GM18909 (cell line): ENCODE measurements at regions not wholly inside any gene's neighbourhood (a gene's known extent, or its start where the extent isn't known, plus 50 kb on each side); places are given as distances from the start of the nearest gene placed in this dataset.
"Not testable (repeated sequence)": the region's sequence is repeated elsewhere in the genome, so short reads cannot be mapped to it uniquely, and the experiment has no call there.

Experiments used
- ATAC-seq: cut with Tn5 transposase; IDR thresholded peaks from one replicate; pipeline ENCODE4 v1.9.1; 2021; ENCODE audit warnings: mild to moderate bottlenecking; ENCODE audit not compliant: unreplicated experiment, poor library complexity

GRCh38 chr3:168977716-168978374 is 685.7 kb downstream of the MECOM start:
- ATAC-seq, result no peak

DNA sequence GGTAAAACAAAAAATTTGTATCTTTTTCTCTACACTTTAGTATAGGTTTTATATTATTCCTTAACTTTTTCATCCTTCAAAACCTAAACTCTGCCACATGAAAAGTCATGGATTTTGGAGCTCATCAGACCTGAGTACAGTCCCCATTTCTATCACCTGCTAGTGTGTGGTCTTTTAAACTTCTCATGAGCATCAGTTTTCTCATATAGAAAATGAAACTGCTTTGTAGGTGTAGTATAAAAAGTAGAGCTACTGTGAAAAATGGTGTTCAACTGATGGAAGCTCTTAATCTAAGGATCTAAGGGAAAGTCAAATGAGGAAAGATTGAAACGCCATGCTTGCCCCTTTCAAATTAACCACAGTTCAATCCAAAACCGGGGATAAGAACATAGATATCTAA is 686.5 kb downstream of the MECOM start:
- ATAC-seq, result no peak

GRCh38 chr3:168975576-168975975 is 687.9 kb downstream of the MECOM start:
- no peak for ATAC-seq

DNA sequence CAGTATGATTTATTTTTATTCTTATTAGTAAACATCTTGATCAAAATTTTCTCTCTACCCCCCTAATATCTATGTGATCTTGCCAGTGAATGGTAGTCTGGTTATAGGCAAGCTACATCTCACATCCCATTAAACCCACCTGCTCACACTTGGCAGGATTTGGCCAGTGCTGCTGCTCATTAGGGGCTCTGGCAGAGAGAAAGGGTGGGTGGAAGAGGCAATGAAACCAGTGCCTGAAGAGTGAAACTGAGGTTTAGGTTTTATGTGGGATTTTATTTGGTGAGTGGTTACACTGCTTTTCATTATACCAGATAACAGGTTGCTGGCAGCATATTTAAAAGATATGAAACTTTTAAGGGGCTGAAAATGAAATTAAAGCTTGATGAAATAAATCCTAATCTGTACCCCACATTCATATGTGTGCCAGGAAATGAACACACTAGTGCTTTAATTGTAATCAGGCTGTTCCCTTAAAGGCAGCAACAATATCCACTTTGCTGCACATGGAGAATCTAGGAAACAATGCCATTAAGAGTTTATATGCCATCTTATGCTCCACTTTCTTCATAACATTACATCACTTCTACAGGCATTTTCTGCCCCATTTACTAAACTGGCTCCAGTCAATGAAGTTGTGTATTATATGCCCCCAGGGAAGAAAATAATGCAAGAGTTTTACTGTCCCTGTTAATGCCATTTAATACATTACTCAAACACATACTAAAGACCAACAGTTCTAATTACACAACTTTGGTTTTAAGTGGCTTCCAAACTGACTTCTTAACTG is 688.7 kb downstream of the MECOM start:
- no peak for ATAC-seq

- ATAC-seq, result no peak
Measured at GRCh38 chr3:168973897-168974296, 689.6 kb downstream of the MECOM start.

DNA sequence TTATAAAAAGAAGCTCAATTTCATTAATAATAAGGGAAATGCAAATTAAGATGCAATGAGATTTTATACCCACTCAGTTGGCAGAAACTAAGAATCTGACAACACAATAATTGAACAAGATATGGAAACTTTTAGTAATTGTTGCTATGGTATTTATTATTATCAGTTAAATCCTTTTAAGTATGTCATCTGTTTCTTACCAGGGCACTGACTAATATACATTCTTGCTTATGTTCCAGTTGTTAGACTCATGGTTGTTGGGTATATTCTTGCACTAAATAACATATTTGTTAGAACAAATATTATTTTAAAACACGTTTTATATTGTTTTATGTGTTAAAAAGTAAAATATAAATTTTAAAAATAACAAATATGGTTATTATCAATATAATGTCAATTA is 690.3 kb downstream of the MECOM start:
- no peak for ATAC-seq

GRCh38 chr3:168968609-168969008 is 694.9 kb downstream of the MECOM start:
- no peak for ATAC-seq

DNA sequence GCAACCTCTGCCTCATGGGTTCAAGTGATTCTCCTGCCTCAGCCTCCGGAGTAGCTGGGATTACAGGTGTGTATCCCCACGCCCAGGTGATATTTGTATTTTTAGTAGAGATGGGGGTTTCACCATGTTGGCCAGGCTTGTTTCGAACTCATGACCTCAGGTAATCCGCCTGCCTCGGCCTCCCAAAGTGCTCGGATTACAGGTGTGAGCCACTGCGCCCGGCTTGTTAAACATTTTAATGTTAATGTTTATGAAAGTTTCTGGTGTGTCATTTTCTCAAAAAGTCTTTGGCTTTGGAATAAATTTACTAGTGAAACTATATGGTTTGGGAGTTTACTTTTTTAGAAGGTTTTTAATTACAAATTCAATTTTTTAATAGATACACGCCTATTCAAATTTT is 698.8 kb downstream of the MECOM start:
- ATAC-seq, result no peak

- no peak for ATAC-seq
Measured at GRCh38 chr3:168961271-168961670, 702.2 kb downstream of the MECOM start.

- no peak for ATAC-seq
Measured at GRCh38 chr3:168959731-168960130, 703.8 kb downstream of the MECOM start.

DNA sequence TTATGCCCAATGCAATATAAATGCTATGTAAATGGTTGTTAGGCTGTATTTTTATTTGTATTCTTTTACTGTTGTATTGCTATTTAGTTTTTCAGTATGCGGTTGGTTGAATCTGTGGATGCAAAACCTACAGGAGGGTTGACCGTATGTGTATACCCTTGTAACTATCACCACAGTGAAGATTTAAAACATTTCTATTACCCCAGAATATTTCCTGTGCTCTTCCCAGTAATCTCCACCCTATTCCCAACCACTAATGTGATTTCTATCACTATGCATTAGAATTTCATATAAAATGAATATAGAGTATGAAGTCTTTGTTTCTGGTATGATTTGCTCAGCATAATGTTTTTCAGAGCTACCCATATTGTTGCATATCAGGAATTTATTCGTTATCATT is 705.0 kb downstream of the MECOM start:
- no peak for ATAC-seq

GRCh38 chr3:168956076-168956475 is 707.4 kb downstream of the MECOM start:
- no peak for ATAC-seq

DNA sequence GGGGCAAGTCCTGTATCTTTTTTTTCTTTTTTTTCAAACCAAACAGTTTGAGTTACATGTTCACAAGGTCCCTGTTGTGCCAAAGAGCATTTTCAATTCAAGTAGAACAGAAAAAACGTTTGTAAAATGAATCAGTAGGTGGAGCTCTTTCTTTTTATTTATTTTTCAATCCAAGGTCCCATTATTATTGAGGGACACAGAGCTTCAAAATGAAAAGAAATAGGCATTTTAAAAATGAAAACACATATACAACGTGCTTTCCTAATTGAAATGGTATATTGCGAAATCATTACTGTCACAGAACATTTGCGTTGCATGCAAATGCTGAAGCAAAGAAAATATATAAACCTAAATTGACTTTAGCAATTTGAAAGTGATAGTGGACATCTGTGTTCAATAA is 711.0 kb downstream of the MECOM start:
- ATAC-seq, result no peak

GRCh38 chr3:168951884-168952283 is 711.6 kb downstream of the MECOM start:
- no peak for ATAC-seq

- ATAC-seq, result no peak
Measured at GRCh38 chr3:168951368-168951767, 712.1 kb downstream of the MECOM start.

DNA sequence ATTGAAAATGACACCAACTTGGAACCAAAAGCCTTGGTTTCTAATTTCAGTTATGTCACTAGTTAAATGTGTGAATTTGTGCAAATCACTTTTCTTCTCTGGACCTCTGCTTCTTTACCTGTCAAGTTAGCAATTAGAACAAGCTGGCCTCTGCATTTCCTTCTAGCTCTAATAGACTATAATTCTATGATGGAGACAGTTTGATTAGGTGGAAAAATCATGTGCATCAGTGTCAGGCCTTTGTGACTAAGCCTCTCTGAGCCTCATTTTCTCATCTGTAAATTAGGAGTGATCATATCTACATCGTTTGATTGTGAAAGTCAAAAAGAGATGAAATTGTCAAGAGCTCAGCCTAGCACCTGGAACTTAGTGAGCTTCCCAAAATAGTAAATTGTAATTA is 712.9 kb downstream of the MECOM start:
- no peak for ATAC-seq

DNA sequence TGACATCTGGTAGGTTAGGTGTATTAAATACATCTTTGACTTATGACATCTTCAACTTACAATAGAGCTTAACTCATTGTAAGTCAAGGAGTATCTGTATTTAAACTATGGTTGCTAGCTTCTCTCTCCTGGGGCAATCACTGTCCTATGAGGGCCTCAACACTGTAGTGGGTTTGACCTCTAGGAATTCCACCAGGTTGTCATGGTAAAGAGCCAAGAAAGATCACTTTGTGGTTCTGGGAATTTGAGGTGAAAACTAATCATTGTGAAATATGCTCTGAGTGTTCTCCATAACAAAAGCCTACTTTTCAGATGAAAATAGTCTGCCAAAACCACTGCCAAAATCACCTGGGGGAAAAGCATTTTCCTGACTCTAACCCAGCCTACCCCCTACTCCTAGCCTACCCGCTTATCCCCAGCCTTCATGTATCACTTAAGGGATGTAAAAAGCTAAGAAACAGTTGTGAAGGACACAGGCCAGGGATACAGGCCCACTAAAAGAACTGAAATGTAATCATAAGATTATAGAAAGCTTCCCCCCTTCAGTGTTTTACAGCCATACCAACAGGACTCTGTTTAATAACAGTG is 723.8 kb downstream of the MECOM start:
- ATAC-seq, result no peak

DNA sequence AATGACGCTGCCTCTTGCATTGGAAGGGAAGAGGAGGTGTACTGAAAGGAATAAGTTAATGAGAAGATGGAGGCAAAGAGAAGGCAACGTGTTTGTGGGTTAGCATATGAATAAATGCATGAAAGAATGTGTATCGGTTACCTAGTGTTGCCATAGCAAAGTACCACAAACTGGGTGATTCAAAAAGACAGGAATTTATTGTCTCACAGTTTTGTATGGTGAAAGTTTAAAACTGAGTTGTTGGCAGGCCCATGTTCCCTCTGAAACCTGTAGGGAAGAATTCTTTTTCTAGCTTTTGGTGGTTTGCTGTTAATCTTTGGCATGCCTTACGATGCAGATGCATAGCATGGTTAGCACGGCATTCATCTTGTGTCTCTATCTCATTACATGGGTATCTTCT is 729.9 kb downstream of the MECOM start:
- ATAC-seq, result no peak

DNA sequence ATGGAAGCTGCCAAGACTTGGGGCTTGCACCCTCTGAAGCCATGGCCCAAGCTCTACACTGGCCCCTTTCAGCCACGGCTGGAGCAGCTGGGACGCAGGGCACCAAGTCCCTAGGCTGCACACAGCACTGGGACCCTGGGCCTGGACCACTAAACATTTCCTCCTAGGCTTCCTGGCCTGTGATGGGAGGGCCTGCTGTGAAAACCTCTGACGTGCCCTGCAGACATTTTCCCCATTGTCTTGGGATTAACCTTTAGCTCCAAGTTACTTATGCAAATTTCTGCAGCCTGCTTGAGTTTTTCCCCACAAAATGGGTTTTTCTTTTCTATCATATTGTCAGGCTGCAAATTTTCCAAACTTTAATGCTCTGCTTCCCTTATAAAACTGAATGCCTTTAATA is 733.5 kb downstream of the MECOM start:
- ATAC-seq, result not testable (repeated sequence)

GRCh38 chr3:168926426-168926825 is 737.1 kb downstream of the MECOM start:
- no peak for ATAC-seq

DNA sequence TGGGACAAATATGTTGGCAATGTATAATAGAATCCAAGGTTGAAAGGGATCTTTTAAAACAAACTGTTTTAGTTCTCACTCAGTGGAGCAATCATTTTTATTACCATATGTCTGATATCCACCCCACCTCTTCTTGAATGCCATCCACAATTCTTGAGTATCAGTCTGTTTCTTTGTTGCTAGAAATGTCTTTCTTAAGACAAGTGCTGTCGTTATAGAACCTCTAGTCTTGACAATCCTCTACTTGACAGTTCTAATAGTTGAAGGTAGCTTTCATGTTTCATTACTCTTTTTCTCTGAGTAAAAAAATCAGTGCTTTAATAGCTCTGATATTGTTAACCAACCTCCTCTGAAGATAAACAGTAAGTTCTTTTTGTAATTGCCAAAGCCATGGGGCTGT is 737.9 kb downstream of the MECOM start:
- ATAC-seq, result no peak

DNA sequence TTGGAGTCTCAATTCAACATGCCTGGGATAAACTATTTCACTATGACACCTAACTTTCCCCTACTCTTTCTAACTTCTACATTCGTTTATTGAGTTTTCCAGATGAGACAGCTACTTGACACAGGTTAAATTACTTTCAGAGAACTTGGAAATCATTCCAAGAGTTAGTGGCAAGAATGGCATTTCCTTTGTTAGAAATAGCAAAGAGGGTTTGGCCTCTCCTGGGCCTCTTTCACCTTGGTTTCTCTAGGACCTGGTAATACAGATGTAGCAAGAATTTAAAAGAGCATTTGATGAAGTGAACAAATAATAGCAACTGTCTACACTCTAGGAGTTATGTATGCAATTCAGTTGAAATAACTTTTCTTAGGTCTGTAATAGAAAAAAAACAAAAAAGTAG is 748.9 kb downstream of the MECOM start:
- no peak for ATAC-seq
